Stimulated activated effector memory CD8-positive, alpha-beta T cell treated with anti-CD3 and anti-CD28 coated beads, Interleukin-12 subunit alpha, Interleukin-12 subunit beta, amount 100 ng/mL, for 72 hours (primary cell): ENCODE measurements at regions not wholly inside any gene's neighbourhood (a gene's known extent, or its start where the extent isn't known, plus 50 kb on each side); places are given as distances from the start of the nearest gene placed in this dataset.

Source experiments
- ATAC-seq: fragments of 150-1000 bp; cut with Tn5 transposase; 2 replicates; pipeline ENCODE4 v1.10.0; 2021
- DNase-seq, 2 donors: peaks; one replicate each; pipeline ENCODE4 v3.0.0; 2021 to 2022; ENCODE audit warnings: low spot score in 2 of 2
- H3K27ac Mint-ChIP-seq: one replicate; pipeline ENCODE4 v1.8.0; 2022; ENCODE audit warnings: mild to moderate bottlenecking, mixed read lengths
- H3K36me3 Mint-ChIP-seq: one replicate; pipeline ENCODE4 v1.8.0; 2022; ENCODE audit warnings: mild to moderate bottlenecking, mixed read lengths
- H3K4me1 Mint-ChIP-seq: one replicate; pipeline ENCODE4 v1.8.0; 2022; ENCODE audit warnings: mixed read lengths
- H3K4me3 Mint-ChIP-seq: one replicate; pipeline ENCODE4 v1.8.0; 2022; ENCODE audit warnings: mild to moderate bottlenecking, mixed read lengths
- H3K9me3 Mint-ChIP-seq: one replicate; pipeline ENCODE4 v1.8.0; 2022; ENCODE audit warnings: mixed read lengths

GRCh38 chr7:424961-425793 lies 94.5 kb downstream of the PDGFA start:
- H3K4me1 Mint-ChIP-seq: no peaks in the 10 kb centered on the region
- no peaks in the 10 kb centered on the region for H3K36me3 Mint-ChIP-seq
- no peak overlapping the region for H3K4me3 Mint-ChIP-seq
- H3K9me3 Mint-ChIP-seq: no peaks in the 10 kb centered on the region
- DNase-seq (no peak), ATAC-seq (no peak)
- no peak overlapping the region for H3K27ac Mint-ChIP-seq

GRCh38 chr7:425794-426188 lies 93.9 kb downstream of the PDGFA start:
- Mint-ChIP-seq H3K4me3 (no peak overlapping the region), H3K4me1 (no peaks in the 10 kb centered on the region), H3K9me3 (no peaks in the 10 kb centered on the region), H3K36me3 (no peaks in the 10 kb centered on the region), H3K27ac (no peak overlapping the region)
- ATAC-seq (no peak), DNase-seq (no peak)

GRCh38 chr7:426510-426909 lies 93.1 kb downstream of the PDGFA start:
- H3K27ac Mint-ChIP-seq: peak overlapping the region; percentile 48
- DNase-seq (no peak), ATAC-seq (no peak)
- H3K9me3 Mint-ChIP-seq: no peaks in the 10 kb centered on the region
- H3K4me1 Mint-ChIP-seq: no peaks in the 10 kb centered on the region
- H3K4me3 Mint-ChIP-seq: no peak overlapping the region
- H3K36me3 Mint-ChIP-seq: no peaks in the 10 kb centered on the region

GRCh38 chr7:427506-428103 lies 92.0 kb downstream of the PDGFA start:
- Mint-ChIP-seq H3K27ac (no peak overlapping the region), H3K4me3 (no peak overlapping the region), H3K9me3 (no peaks in the 10 kb centered on the region), H3K36me3 (no peaks in the 10 kb centered on the region), H3K4me1 (no peaks in the 10 kb centered on the region)
- ATAC-seq: no peak
- DNase-seq: no peak

GRCh38 chr7:428387-428786 lies 91.3 kb downstream of the PDGFA start:
- DNase-seq: no peak
- H3K4me3 Mint-ChIP-seq: no peak overlapping the region
- H3K4me1 Mint-ChIP-seq: no peaks in the 10 kb centered on the region
- no peak overlapping the region for H3K27ac Mint-ChIP-seq
- H3K36me3 Mint-ChIP-seq: no peaks in the 10 kb centered on the region
- no peaks in the 10 kb centered on the region for H3K9me3 Mint-ChIP-seq
- ATAC-seq: no peak

- H3K4me1 Mint-ChIP-seq: no peaks in the 10 kb centered on the region
- no peaks in the 10 kb centered on the region for H3K9me3 Mint-ChIP-seq
- H3K36me3 Mint-ChIP-seq: no peaks in the 10 kb centered on the region
- H3K27ac Mint-ChIP-seq: peak overlapping the region; percentile 40
- DNase-seq (no peak), ATAC-seq (no peak)
- no peak overlapping the region for H3K4me3 Mint-ChIP-seq
Measured at GRCh38 chr7:428927-429827, 90.5 kb downstream of the PDGFA start.

GRCh38 chr7:429828-430180 lies 89.8 kb downstream of the PDGFA start:
- H3K4me3 Mint-ChIP-seq: no peak overlapping the region
- H3K9me3 Mint-ChIP-seq: no peaks in the 10 kb centered on the region
- no peaks in the 10 kb centered on the region for H3K4me1 Mint-ChIP-seq
- ATAC-seq (no peak), DNase-seq (no peak)
- peak overlapping the region; percentile 40 for H3K27ac Mint-ChIP-seq
- H3K36me3 Mint-ChIP-seq: no peaks in the 10 kb centered on the region

GRCh38 chr7:431041-431440 lies 88.6 kb downstream of the PDGFA start:
- H3K4me1 Mint-ChIP-seq: no peaks in the 10 kb centered on the region
- H3K9me3 Mint-ChIP-seq: no peaks in the 10 kb centered on the region
- no peak for DNase-seq
- ATAC-seq: no peak
- H3K4me3 Mint-ChIP-seq: no peak overlapping the region
- H3K36me3 Mint-ChIP-seq: no peaks in the 10 kb centered on the region
- H3K27ac Mint-ChIP-seq: no peak overlapping the region

- ATAC-seq (no peak), DNase-seq (no peak)
- Mint-ChIP-seq H3K4me3 (no peak overlapping the region), H3K4me1 (no peaks in the 10 kb centered on the region), H3K36me3 (no peaks in the 10 kb centered on the region), H3K27ac (no peak overlapping the region), H3K9me3 (no peaks in the 10 kb centered on the region)
Measured at GRCh38 chr7:431658-432111, 88.0 kb downstream of the PDGFA start.

- no peak for ATAC-seq
- no peaks in the 10 kb centered on the region for H3K4me1 Mint-ChIP-seq
- DNase-seq: no peak
- no peaks in the 10 kb centered on the region for H3K9me3 Mint-ChIP-seq
- no peak overlapping the region for H3K4me3 Mint-ChIP-seq
- H3K27ac Mint-ChIP-seq: no peak overlapping the region
- no peaks in the 10 kb centered on the region for H3K36me3 Mint-ChIP-seq
Measured at GRCh38 chr7:432256-432655, 87.4 kb downstream of the PDGFA start.

GRCh38 chr7:432933-433332 lies 86.7 kb downstream of the PDGFA start:
- Mint-ChIP-seq H3K9me3 (no peaks in the 10 kb centered on the region), H3K36me3 (no peaks in the 10 kb centered on the region), H3K4me3 (no peak overlapping the region), H3K27ac (no peak overlapping the region), H3K4me1 (no peaks in the 10 kb centered on the region)
- DNase-seq: no peak
- no peak for ATAC-seq

- ATAC-seq: no peak
- Mint-ChIP-seq H3K36me3 (no peaks in the 10 kb centered on the region), H3K4me1 (no peaks in the 10 kb centered on the region), H3K9me3 (no peaks in the 10 kb centered on the region), H3K27ac (no peak overlapping the region), H3K4me3 (no peak overlapping the region)
- no peak for DNase-seq
Measured at GRCh38 chr7:433558-433957, 86.1 kb downstream of the PDGFA start.

- Mint-ChIP-seq H3K9me3 (no peaks in the 10 kb centered on the region), H3K36me3 (no peaks in the 10 kb centered on the region), H3K4me1 (no peaks in the 10 kb centered on the region), H3K27ac (no peak overlapping the region), H3K4me3 (no peak overlapping the region)
- ATAC-seq: no peak
- DNase-seq: no peak
Measured at GRCh38 chr7:434891-435629, 84.6 kb downstream of the PDGFA start.

- H3K4me1 Mint-ChIP-seq: no peaks in the 10 kb centered on the region
- DNase-seq (no peak), ATAC-seq (peak; percentile 38)
- H3K36me3 Mint-ChIP-seq: no peaks in the 10 kb centered on the region
- no peak overlapping the region for H3K27ac Mint-ChIP-seq
- H3K4me3 Mint-ChIP-seq: no peak overlapping the region
- H3K9me3 Mint-ChIP-seq: no peaks in the 10 kb centered on the region
Measured at GRCh38 chr7:435630-436366, 83.8 kb downstream of the PDGFA start.
